ENCODE measurements at regions not wholly inside any gene's neighbourhood (a gene's known extent, or its start where the extent isn't known, plus 50 kb on each side); places are given as distances from the start of the nearest gene placed in this dataset.

- TF ChIP-seq, protein P1, sequence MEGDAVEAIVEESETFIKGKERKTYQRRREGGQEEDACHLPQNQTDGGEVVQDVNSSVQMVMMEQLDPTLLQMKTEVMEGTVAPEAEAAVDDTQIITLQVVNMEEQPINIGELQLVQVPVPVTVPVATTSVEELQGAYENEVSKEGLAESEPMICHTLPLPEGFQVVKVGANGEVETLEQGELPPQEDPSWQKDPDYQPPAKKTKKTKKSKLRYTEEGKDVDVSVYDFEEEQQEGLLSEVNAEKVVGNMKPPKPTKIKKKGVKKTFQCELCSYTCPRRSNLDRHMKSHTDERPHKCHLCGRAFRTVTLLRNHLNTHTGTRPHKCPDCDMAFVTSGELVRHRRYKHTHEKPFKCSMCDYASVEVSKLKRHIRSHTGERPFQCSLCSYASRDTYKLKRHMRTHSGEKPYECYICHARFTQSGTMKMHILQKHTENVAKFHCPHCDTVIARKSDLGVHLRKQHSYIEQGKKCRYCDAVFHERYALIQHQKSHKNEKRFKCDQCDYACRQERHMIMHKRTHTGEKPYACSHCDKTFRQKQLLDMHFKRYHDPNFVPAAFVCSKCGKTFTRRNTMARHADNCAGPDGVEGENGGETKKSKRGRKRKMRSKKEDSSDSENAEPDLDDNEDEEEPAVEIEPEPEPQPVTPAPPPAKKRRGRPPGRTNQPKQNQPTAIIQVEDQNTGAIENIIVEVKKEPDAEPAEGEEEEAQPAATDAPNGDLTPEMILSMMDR (IDR thresholded peaks at IDR 0.05) = peak; percentile 23
- TF ChIP-seq EZH2 (IDR thresholded peaks at IDR 0.05) = no peak
These were observed 51.8 kb upstream of the FREM2 start for GRCh38 chr13:38635030-38635429.
